Stimulated activated CD4-positive, alpha-beta T cell treated with anti-CD3 and anti-CD28 coated beads, Interleukin-2, amount 100 ng/mL, for 24 hours (primary cell): ENCODE measurements at regions not wholly inside any gene's neighbourhood (a gene's known extent, or its start where the extent isn't known, plus 50 kb on each side); places are given as distances from the start of the nearest gene placed in this dataset.
"Not testable (repeated sequence)": the region's sequence is repeated elsewhere in the genome, so short reads cannot be mapped to it uniquely, and the experiment has no call there.

Experiments used
- DNase-seq, 2 donors: peaks; one replicate each; pipeline ENCODE4 v3.0.0-alpha.2; 2020

- no peak for DNase-seq
These were observed 159.8 kb downstream of the SLITRK1 start for GRCh38 chr13:83722443-83722842.

- no peak for DNase-seq
These were observed 166.2 kb downstream of the SLITRK1 start for GRCh38 chr13:83716121-83716520.

DNA sequence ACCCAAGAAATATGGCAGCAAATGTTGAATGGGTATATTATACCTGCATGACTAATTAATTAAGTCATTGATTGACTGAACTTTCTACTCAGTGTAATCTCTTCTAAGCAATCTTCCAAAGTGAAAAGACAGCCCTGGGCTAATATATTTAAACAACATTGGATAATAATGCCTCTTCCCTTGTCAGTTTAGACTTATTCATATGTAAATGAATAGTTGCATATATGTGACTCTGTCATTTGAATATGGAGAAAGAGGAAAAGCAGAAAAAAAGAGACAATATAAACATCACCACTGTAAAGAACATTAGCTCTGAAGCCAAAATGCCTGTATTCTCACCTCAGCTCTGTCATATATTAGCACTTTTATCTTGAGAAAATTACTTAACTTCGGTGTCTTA is 168.0 kb downstream of the SLITRK1 start:
- no peak for DNase-seq

DNA sequence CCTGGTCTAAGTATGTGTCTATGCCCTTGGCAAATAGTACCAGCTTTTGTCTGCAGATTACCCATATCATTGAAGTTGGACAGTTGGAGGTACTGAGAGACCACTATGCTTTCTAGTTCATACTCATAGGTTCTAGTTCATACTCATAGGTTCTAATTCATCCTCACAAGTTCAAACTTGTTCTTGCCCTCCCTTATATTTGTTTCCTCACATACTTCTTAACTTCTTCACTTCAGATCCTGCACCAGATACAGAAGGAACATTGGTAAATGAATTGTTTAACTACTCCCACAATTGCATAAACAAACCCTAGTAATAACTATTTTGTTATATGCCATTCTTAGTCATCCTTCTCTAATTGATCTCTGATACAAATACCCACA is 172.2 kb downstream of the SLITRK1 start:
- no peak for DNase-seq

GRCh38 chr13:83709426-83710132 is 172.7 kb downstream of the SLITRK1 start:
- DNase-seq: no peak

- DNase-seq: no peak
These were observed 180.3 kb downstream of the SLITRK1 start for GRCh38 chr13:83702021-83702420.

DNA sequence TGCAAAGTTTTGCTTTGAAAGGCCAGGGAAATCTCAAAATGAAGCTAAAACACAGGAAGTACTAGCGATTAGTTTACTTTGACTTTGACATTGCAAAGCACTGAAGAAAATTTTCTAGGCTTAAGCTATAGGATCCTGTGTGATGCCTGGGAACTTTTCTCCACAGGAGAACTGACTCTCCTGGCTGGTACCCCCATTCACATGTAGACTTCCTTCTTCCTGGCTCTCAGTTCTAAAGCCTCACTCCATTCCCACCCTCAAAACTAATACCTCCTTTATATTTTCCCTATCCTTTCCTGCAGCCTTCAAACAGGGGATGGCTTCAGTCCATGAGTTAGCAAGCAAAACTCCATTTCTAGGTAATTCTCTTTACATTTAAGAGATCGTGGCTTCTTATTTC is 189.5 kb downstream of the SLITRK1 start:
- DNase-seq: no peak

DNA sequence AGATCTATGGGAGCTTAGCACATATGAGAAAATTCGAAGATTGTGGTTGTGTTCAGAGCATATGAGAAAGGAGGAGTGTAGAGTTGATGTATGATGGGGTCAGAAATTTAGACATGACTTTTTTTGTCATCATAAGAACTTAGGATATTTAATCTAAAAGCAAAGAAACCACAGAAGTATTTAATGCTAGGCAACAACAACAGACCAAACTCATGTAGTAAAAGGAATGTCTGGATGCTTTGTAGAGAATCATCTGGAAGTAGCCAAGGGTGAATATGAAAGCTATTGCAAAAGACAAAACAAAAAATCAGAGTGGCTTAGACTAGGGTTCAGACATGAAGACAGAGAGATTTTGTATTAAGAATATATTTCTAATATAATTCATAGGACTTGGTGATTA is 190.3 kb downstream of the SLITRK1 start:
- DNase-seq: no peak

DNA sequence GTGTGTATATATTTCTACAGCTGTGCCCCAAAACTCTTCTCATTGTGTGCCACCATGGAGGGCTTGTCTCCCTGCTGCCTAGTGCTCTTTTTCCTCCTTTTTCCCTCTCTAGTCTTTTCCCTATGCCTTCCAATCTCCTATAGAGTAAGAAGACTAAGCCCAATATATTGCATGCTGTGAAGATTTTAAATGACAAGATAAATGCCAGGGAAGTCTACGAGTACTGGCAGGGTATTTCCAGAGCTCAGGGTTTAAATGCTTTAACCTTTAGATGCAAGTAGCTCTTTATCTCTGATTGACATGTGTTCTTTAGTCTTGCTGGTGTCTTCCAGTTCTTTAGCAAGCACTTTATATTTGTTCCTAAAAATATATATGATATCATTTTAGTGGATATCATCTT is 200.7 kb downstream of the SLITRK1 start:
- DNase-seq: no peak

GRCh38 chr13:83677985-83678384 is 204.3 kb downstream of the SLITRK1 start:
- DNase-seq: no peak

- no peak for DNase-seq
These were observed 209.7 kb downstream of the SLITRK1 start for GRCh38 chr13:83672612-83673011.

DNA sequence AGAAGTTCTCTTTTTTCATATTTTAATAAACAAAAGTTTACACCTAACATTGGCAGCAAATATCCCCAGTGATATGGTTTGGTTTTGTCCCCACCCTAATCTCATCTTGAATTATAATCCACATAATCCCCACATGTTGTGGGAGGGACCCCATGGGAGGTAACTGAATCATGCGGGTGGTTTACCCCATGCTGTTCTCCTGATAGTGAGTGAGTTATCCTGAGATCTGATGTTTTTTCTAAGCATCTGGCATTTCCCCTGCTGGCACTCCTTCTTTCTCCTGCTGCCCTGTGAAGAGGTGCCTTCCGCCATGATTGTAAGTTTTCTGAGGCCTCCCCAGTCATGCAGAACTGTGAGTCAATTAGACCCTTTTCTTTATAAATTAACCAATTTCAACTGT is 214.7 kb downstream of the SLITRK1 start:
- no peak for DNase-seq

DNA sequence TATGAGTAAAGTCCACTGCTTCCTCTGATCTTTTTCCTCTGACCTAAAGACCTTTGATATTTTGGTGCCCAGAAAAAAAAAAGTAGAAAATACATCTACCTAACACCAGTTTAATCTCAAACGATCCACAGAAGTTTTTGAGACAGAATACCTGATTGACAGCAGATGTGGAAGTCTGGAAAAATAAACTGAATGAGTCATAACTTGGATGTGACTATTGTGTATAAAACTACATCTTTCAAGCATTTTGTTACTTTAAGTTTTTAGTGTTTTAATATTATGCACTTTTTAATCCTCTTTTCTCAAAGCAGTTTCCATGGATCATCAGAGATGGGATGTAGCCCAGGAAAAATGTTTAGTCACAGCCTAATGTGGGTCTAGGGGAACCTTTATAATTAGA is 216.1 kb downstream of the SLITRK1 start:
- no peak for DNase-seq

DNA sequence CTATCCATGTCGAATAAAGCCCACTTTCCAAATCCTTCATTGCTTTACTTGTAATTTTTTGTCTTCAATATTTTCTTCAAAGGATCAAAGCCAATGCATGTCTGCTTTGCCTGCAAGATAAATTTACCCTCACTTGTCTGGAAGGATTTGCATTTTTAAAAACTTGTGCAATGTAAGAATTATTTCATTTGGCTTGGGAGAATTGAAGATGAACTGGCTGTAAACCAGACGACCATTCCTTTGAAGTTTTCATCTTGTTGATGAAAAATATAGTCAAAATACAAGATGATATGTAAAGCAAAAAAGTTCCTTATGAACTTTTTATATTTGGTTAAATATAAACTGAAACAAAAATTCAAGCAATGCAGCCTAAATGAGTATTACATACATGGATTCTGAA is 225.0 kb downstream of the SLITRK1 start:
- DNase-seq: no peak

DNA sequence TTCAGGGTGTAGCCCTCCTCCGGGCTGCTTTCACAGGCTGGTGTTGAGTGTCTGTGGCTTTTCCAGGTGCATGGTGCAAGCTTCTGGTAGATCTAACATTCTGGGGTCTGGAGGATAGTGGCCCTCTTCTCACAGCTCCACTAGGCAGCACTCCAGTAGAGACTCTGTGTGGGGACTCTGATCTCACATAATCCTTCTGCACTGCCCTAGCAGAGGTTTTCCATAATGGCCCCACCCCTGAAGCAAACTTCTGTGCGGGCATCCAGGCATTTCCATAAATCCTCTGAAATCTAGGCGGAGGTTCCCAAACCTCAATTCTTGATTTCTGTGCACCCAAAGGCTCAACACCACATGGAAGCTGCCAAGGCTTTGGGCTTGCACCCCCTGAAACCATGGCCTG is 239.7 kb downstream of the SLITRK1 start:
- DNase-seq: not testable (repeated sequence)

- no peak for DNase-seq
These were observed 247.7 kb downstream of the SLITRK1 start for GRCh38 chr13:83634601-83635000.

- no peak for DNase-seq
These were observed 248.5 kb downstream of the SLITRK1 start for GRCh38 chr13:83633746-83634145.

- no peak for DNase-seq
These were observed 259.9 kb downstream of the SLITRK1 start for GRCh38 chr13:83622422-83622784.

- no peak for DNase-seq
These were observed 260.4 kb downstream of the SLITRK1 start for GRCh38 chr13:83621765-83622421.

GRCh38 chr13:83620530-83621220 is 261.6 kb downstream of the SLITRK1 start:
- DNase-seq: no peak

GRCh38 chr13:83618966-83619365 is 263.3 kb downstream of the SLITRK1 start:
- no peak for DNase-seq

- no peak for DNase-seq
These were observed 268.8 kb downstream of the SLITRK1 start for GRCh38 chr13:83613524-83613923.

GRCh38 chr13:83601539-83601938 is 280.7 kb downstream of the SLITRK1 start:
- no peak for DNase-seq

- DNase-seq: no peak
These were observed 290.2 kb downstream of the SLITRK1 start for GRCh38 chr13:83592095-83592494.
